Right lung (tissue), 2 donors: ENCODE measurements at regions not wholly inside any gene's neighbourhood (a gene's known extent, or its start where the extent isn't known, plus 50 kb on each side); places are given as distances from the start of the nearest gene placed in this dataset.

Source experiments
- DNase-seq, 2 donors: peaks; one replicate each; pipeline ENCODE4 v3.0.0-alpha.2; 2013

- DNase-seq, result no peak
Measured at GRCh38 chr5:133738271-133738670, 125.9 kb upstream of the FSTL4 start.

GRCh38 chr5:133736512-133736911, 124.2 kb upstream of the FSTL4 start:
- no peak for DNase-seq

- no peak for DNase-seq
Measured at GRCh38 chr5:133735346-133735745, 123.0 kb upstream of the FSTL4 start.

- DNase-seq, result no peak
Measured at GRCh38 chr5:133734916-133735315, 122.6 kb upstream of the FSTL4 start.

- DNase-seq, result no peak
Measured at GRCh38 chr5:133732536-133732935, 120.2 kb upstream of the FSTL4 start.

- no peak for DNase-seq
Measured at GRCh38 chr5:133731951-133732350, 119.6 kb upstream of the FSTL4 start.

GRCh38 chr5:133730866-133731265, 118.5 kb upstream of the FSTL4 start:
- DNase-seq, result no peak

GRCh38 chr5:133730346-133730745, 118.0 kb upstream of the FSTL4 start:
- DNase-seq, result no peak

GRCh38 chr5:133729800-133730199, 117.5 kb upstream of the FSTL4 start:
- no peak for DNase-seq

GRCh38 chr5:133728475-133728874, 116.1 kb upstream of the FSTL4 start:
- no peak for DNase-seq

- no peak for DNase-seq
Measured at GRCh38 chr5:133727636-133728035, 115.3 kb upstream of the FSTL4 start.

GRCh38 chr5:133723651-133724366, 111.5 kb upstream of the FSTL4 start:
- DNase-seq, result no peak

- DNase-seq, result no peak
Measured at GRCh38 chr5:133723126-133723525, 110.8 kb upstream of the FSTL4 start.

- DNase-seq, result no peak
Measured at GRCh38 chr5:133721365-133721764, 109.0 kb upstream of the FSTL4 start.

- DNase-seq, result no peak
Measured at GRCh38 chr5:133718457-133718856, 106.1 kb upstream of the FSTL4 start.

- DNase-seq, result no peak
Measured at GRCh38 chr5:133716532-133717183, 104.3 kb upstream of the FSTL4 start.

GRCh38 chr5:133715616-133716015, 103.3 kb upstream of the FSTL4 start:
- peak; percentile 6 to 21 for DNase-seq

- no peak for DNase-seq
Measured at GRCh38 chr5:133715216-133715615, 102.9 kb upstream of the FSTL4 start.

- DNase-seq, result no peak
Measured at GRCh38 chr5:133714161-133714915, 102.0 kb upstream of the FSTL4 start.

GRCh38 chr5:133713751-133714150, 101.4 kb upstream of the FSTL4 start:
- DNase-seq, result no peak

GRCh38 chr5:133713209-133713608, 100.9 kb upstream of the FSTL4 start:
- DNase-seq, result no peak

GRCh38 chr5:133712562-133712961, 100.2 kb upstream of the FSTL4 start:
- DNase-seq, result no peak

GRCh38 chr5:133709209-133709725, 96.9 kb upstream of the FSTL4 start:
- DNase-seq, result peak in 1 of 2 donors; percentile 4
